ENCODE measurements at regions not wholly inside any gene's neighbourhood (a gene's known extent, or its start where the extent isn't known, plus 50 kb on each side); places are given as distances from the start of the nearest gene placed in this dataset.
A peak's percentile ranks its signal among the peaks of the same experiment; 100 is the strongest.

DNA sequence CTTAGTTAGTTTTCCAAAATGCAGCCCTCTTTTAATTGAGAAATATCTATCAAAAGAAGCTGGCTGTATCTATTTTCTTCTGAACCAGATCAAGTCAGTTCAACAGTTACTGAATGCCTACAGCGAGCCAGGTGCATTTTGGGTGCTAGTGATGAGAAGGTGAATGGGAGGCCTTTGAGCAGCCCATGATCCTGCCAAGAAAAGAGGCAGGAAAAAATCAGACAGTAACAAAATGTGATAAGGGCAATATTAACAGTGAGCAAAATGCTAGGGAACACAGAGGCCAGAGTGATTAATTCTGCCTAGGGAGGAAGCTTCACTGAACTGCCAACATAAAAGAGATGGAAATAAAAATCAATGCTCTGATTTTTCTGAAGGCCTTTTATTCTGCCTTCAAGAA, 248.5 kb downstream of the SNCA start:
- H3K27ac Mint-ChIP-seq (ENCODE audit: unreplicated experiment), result no peak overlapping the region
- peaks cover 28% of the 10 kb centered on the region for H3K27me3 Mint-ChIP-seq (ENCODE audit: unreplicated experiment)
- no peak overlapping the region for H3K4me3 Mint-ChIP-seq (ENCODE audit: unreplicated experiment)
- no peaks in the 10 kb centered on the region for H3K36me3 Mint-ChIP-seq (ENCODE audit: unreplicated experiment)
- no peaks in the 10 kb centered on the region for H3K4me1 Mint-ChIP-seq (ENCODE audit: unreplicated experiment)
- H3K9me3 Mint-ChIP-seq (ENCODE audit: unreplicated experiment), result no peaks in the 10 kb centered on the region
- DNase-seq (ENCODE audit: extremely low spot score, unreplicated experiment), result no peak
- TF ChIP-seq, protein P1, sequence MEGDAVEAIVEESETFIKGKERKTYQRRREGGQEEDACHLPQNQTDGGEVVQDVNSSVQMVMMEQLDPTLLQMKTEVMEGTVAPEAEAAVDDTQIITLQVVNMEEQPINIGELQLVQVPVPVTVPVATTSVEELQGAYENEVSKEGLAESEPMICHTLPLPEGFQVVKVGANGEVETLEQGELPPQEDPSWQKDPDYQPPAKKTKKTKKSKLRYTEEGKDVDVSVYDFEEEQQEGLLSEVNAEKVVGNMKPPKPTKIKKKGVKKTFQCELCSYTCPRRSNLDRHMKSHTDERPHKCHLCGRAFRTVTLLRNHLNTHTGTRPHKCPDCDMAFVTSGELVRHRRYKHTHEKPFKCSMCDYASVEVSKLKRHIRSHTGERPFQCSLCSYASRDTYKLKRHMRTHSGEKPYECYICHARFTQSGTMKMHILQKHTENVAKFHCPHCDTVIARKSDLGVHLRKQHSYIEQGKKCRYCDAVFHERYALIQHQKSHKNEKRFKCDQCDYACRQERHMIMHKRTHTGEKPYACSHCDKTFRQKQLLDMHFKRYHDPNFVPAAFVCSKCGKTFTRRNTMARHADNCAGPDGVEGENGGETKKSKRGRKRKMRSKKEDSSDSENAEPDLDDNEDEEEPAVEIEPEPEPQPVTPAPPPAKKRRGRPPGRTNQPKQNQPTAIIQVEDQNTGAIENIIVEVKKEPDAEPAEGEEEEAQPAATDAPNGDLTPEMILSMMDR (IDR thresholded peaks at IDR 0.05), result no peak

DNA sequence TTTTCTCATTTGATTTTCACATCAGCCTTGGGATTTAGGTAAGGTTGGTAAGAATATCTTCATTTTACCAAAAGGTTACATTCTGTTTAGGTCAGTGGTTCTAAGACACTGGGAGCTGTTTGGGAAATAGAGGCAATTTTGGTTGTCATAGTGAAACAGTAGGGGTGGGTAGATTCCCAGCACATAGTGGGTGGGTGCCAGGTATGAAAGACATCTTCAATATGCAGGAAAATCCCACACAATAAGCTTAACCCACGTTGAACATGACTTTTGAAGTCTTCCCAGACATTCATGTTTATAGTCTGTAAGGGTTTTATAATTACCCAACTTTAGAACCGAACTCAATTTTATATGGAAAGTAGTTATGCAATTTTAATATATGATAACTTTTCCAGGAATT, 249.6 kb downstream of the SNCA start:
- H3K36me3 Mint-ChIP-seq (ENCODE audit: unreplicated experiment), result no peaks in the 10 kb centered on the region
- no peaks in the 10 kb centered on the region for H3K4me1 Mint-ChIP-seq (ENCODE audit: unreplicated experiment)
- no peak overlapping the region for H3K27ac Mint-ChIP-seq (ENCODE audit: unreplicated experiment)
- H3K9me3 Mint-ChIP-seq (ENCODE audit: unreplicated experiment), result no peaks in the 10 kb centered on the region
- no peak overlapping the region for H3K4me3 Mint-ChIP-seq (ENCODE audit: unreplicated experiment)
- H3K27me3 Mint-ChIP-seq (ENCODE audit: unreplicated experiment), result peaks cover 27% of the 10 kb centered on the region
- TF ChIP-seq, protein P1 (IDR thresholded peaks at IDR 0.05), result no peak
- no peak for DNase-seq (ENCODE audit: extremely low spot score, unreplicated experiment)

DNA sequence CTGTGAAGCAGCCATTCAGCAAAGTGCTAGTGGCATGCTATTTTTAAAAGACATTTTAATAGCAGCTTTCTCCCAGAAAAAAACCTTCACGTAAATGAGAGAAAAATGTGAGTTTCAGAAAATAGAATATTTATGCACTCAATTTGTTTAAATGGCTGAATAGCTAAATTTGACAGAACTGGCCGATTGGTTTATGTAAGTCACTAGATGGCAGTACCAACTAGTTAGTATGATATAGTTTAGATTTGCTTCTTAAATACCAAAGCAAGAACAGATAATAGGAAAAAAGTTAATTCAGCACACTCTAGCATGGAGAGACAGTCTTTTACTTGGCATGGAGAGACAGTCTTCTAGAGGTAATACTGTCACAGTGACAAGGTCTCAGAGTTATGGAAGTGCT, 250.1 kb downstream of the SNCA start:
- H3K4me3 Mint-ChIP-seq (ENCODE audit: unreplicated experiment), result no peak overlapping the region
- no peaks in the 10 kb centered on the region for H3K36me3 Mint-ChIP-seq (ENCODE audit: unreplicated experiment)
- no peaks in the 10 kb centered on the region for H3K9me3 Mint-ChIP-seq (ENCODE audit: unreplicated experiment)
- TF ChIP-seq, protein P1 (IDR thresholded peaks at IDR 0.05), result peak; percentile 51
- no peak overlapping the region for H3K27ac Mint-ChIP-seq (ENCODE audit: unreplicated experiment)
- H3K4me1 Mint-ChIP-seq (ENCODE audit: unreplicated experiment), result no peaks in the 10 kb centered on the region
- peaks cover 27% of the 10 kb centered on the region for H3K27me3 Mint-ChIP-seq (ENCODE audit: unreplicated experiment)
- no peak for DNase-seq (ENCODE audit: extremely low spot score, unreplicated experiment)

DNA sequence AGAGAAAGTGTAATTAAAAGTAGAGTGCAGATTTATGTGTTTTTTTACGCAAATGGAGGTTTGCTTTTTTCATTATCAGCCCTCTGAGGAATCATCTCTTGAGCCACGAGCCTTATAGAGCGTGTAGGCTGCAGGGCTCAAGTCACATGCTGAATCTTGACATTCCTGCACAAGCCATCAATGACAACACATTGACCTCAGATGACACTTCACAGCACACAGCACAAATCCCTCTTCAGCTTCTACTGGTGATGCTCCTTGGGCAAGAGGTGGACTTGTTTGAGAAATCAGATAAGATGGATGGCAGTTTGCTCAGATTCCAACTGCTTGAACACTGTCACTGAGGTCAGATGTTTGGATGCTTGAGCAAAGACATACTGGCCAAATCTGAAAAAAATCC, 250.6 kb downstream of the SNCA start:
- TF ChIP-seq, protein P1 (IDR thresholded peaks at IDR 0.05), result no peak
- Mint-ChIP-seq H3K27ac (ENCODE audit: unreplicated experiment) (no peak overlapping the region), H3K4me3 (ENCODE audit: unreplicated experiment) (no peak overlapping the region), H3K36me3 (ENCODE audit: unreplicated experiment) (no peaks in the 10 kb centered on the region), H3K9me3 (ENCODE audit: unreplicated experiment) (no peaks in the 10 kb centered on the region), H3K4me1 (ENCODE audit: unreplicated experiment) (no peaks in the 10 kb centered on the region), H3K27me3 (ENCODE audit: unreplicated experiment) (peaks cover 27% of the 10 kb centered on the region)
- DNase-seq (ENCODE audit: extremely low spot score, unreplicated experiment), result no peak

DNA sequence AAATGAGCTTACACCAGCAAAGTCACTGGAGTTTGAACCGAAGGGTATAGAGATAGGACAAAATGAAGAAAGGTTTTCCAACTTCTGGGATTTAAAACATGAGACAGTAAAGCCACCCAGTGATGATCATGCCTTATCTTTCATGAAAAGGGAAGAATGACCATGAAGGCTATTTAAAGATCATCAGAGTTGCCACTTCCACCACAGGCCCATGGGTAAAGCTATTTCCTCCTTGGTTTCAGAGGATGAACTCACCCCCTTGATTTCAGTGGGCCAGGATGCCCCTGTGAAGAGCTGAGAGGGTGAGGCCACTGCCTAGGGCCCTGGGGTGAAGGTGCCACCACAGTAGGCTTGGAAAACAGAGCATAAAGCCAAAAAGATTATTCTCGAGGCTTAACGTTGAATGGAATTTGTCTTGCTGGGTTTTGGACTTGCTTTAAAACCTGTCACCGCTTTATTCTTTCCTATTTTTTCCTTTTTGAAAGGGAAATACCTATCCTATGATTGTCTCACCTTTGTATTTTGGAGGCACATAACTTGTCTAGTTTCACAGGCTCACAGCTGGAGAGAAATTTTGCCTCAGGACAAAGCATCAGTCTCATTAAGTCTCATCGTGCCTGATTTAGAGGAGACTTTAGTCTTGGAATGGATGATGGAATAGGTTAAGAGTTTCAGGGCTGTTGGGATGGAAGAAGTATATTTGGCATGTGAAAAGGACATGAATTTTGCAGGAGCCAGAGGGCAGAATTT, 254.0 kb downstream of the SNCA start:
- Mint-ChIP-seq H3K9me3 (ENCODE audit: unreplicated experiment) (no peaks in the 10 kb centered on the region), H3K36me3 (ENCODE audit: unreplicated experiment) (no peaks in the 10 kb centered on the region), H3K27ac (ENCODE audit: unreplicated experiment) (no peak overlapping the region), H3K27me3 (ENCODE audit: unreplicated experiment) (peaks cover 17% of the 10 kb centered on the region), H3K4me3 (ENCODE audit: unreplicated experiment) (no peak overlapping the region), H3K4me1 (ENCODE audit: unreplicated experiment) (no peaks in the 10 kb centered on the region)
- no peak for DNase-seq (ENCODE audit: extremely low spot score, unreplicated experiment)
- TF ChIP-seq, protein P1 (IDR thresholded peaks at IDR 0.05), result no peak

Measured in osteocyte (in vitro differentiated cells).